A673 (cell line): ENCODE measurements at regions not wholly inside any gene's neighbourhood (a gene's known extent, or its start where the extent isn't known, plus 50 kb on each side); places are given as distances from the start of the nearest gene placed in this dataset.
A peak's percentile ranks its signal among the peaks of the same experiment; 100 is the strongest.

Experiments used
- BruUV-seq: library from RNA; stranded (reverse); fragments of 400-500 nt; replicated peaks from 2 replicates; lab custom pipeline; 2021; lab: Mats Ljungman, UMichigan
- CTCF ChIA-PET: fragments of 300-600 bp; sonication (Branson Sonifier 250); formaldehyde crosslinking; loops from one replicate; lab custom pipeline; 2022; ENCODE audit warnings: antibody characterized with exemption; lab: Charles Lee
- POLR2A ChIA-PET: fragments of 300-600 bp; sonication (Branson Sonifier 250); formaldehyde crosslinking; loops from one replicate; lab custom pipeline; 2022; ENCODE audit warnings: antibody characterized with exemption; ENCODE audit not compliant: low non-redundant PET; lab: Charles Lee
- DNase-seq: peaks from one replicate; pipeline ENCODE4 v3.0.0-alpha.2; 2015; ENCODE audit warnings: low spot score
- H3K27ac ChIP-seq: fragments of 200-600 bp; sonication (generic); 2 replicates; pipeline ENCODE4 v1.5.1; 2016; ENCODE audit warnings: mixed run types, low read depth, mild to moderate bottlenecking, mixed read lengths, antibody characterized with exemption, low read length; ENCODE audit not compliant: poor library complexity, severe bottlenecking
- H3K27me3 ChIP-seq: fragments of 200-600 bp; sonication (generic); replicated peaks from 2 replicates; pipeline ENCODE4 v1.6.1; 2017; ENCODE audit warnings: mixed run types, low read depth, mild to moderate bottlenecking, mixed read lengths, antibody characterized with exemption, low read length; ENCODE audit not compliant: insufficient read depth, poor library complexity
- H3K36me3 ChIP-seq: fragments of 200-600 bp; sonication (generic); 2 replicates; pipeline ENCODE4 v1.6.1; 2016; ENCODE audit warnings: mixed run types, mild to moderate bottlenecking, mixed read lengths, antibody characterized with exemption, low read length; ENCODE audit not compliant: insufficient read depth, poor library complexity, severe bottlenecking
- H3K4me1 ChIP-seq: fragments of 200-600 bp; sonication (generic); 2 replicates; pipeline ENCODE4 v1.6.1; 2017; ENCODE audit warnings: mixed run types, mild to moderate bottlenecking, mixed read lengths, antibody characterized with exemption, low read length; ENCODE audit not compliant: insufficient read depth, poor library complexity, severe bottlenecking
- H3K4me3 ChIP-seq: fragments of 200-600 bp; sonication (generic); 2 replicates; pipeline ENCODE4 v1.5.1; 2016; ENCODE audit warnings: low read depth, mixed run types, mild to moderate bottlenecking, mixed read lengths, low read length; ENCODE audit not compliant: poor library complexity, severe bottlenecking
- H3K9me3 ChIP-seq: fragments of 200-600 bp; sonication (generic); 2 replicates; pipeline ENCODE4 v1.6.1; 2016; ENCODE audit warnings: mixed run types, low read depth, mild to moderate bottlenecking, mixed read lengths, antibody characterized with exemption, low read length; ENCODE audit not compliant: poor library complexity, severe bottlenecking
- CTCF ChIP-seq: fragments of 300-800, 200-600 bp; sonication (generic); conservative IDR thresholded peaks from 2 replicates; pipeline ENCODE4 v1.5.1; 2017; ENCODE audit warnings: low read depth, mild to moderate bottlenecking, antibody characterized with exemption, low read length, moderate library complexity, mixed read lengths
- EZH2 ChIP-seq: fragments of 200-600 bp; sonication (generic); IDR thresholded peaks from 2 replicates; pipeline ENCODE4 v1.6.1; 2017; ENCODE audit warnings: borderline replicate concordance, low read depth, mild to moderate bottlenecking, mixed read lengths, antibody characterized with exemption, low read length; ENCODE audit not compliant: poor library complexity, severe bottlenecking
- intact Hi-C: fragments of 100-400 bp; cut with micrococcal nuclease; formaldehyde crosslinking; loops from one replicate; pipeline ENCODE4 v1.10.0; 2022; ENCODE audit not compliant: unreplicated experiment

GRCh38 chr14:97155320-97155719 is 358.1 kb downstream of the VRK1 start:
- no peak for TF ChIP-seq EZH2
- TF ChIP-seq CTCF: no peak
- BruUV-seq: TSS peak; percentile 38
- Histone ChIP-seq H3K27ac (peak overlapping the region; percentile 69), H3K27me3 (no peaks in the 10 kb centered on the region), H3K36me3 (no peaks in the 10 kb centered on the region), H3K4me1 (peaks cover 9% of the 10 kb centered on the region), H3K9me3 (peaks cover 16% of the 10 kb centered on the region), H3K4me3 (peak overlapping the region; percentile 17)
- POLR2A ChIA-PET: no interaction called here
- intact Hi-C loops: no loop called here
- CTCF ChIA-PET: no interaction called here
- no peak for DNase-seq

GRCh38 chr14:97155814-97156213 is 358.6 kb downstream of the VRK1 start:
- no peak for DNase-seq
- CTCF ChIA-PET: no interaction called here
- Histone ChIP-seq H3K27ac (peak overlapping the region; percentile 69), H3K4me1 (peaks cover 9% of the 10 kb centered on the region), H3K36me3 (no peaks in the 10 kb centered on the region), H3K9me3 (peaks cover 16% of the 10 kb centered on the region), H3K27me3 (no peaks in the 10 kb centered on the region), H3K4me3 (peak overlapping the region; percentile 19)
- no TSS peak for BruUV-seq
- POLR2A ChIA-PET: no interaction called here
- no peak for TF ChIP-seq EZH2
- TF ChIP-seq CTCF: no peak
- intact Hi-C loops: no loop called here

- intact Hi-C loops: no loop called here
- TF ChIP-seq EZH2 (no peak), CTCF (no peak)
- peaks cover 9% of the 10 kb centered on the region for H3K4me1 ChIP-seq
- H3K36me3 ChIP-seq: no peaks in the 10 kb centered on the region
- peaks cover 16% of the 10 kb centered on the region for H3K9me3 ChIP-seq
- H3K27me3 ChIP-seq: no peaks in the 10 kb centered on the region
- ChIA-PET POLR2A (no interaction called here), CTCF (no interaction called here)
- H3K27ac ChIP-seq: peak overlapping the region; percentile 69
- peak overlapping the region; percentile 19 for H3K4me3 ChIP-seq
- BruUV-seq: no TSS peak
- no peak for DNase-seq
Measured at GRCh38 chr14:97156705-97157104, 359.5 kb downstream of the VRK1 start.
